Tibial nerve (tissue), 4 donors: ENCODE measurements at regions not wholly inside any gene's neighbourhood (a gene's known extent, or its start where the extent isn't known, plus 50 kb on each side); places are given as distances from the start of the nearest gene placed in this dataset.

Experiments used
- DNase-seq, 2 donors: peaks; one replicate each; pipeline ENCODE4 v3.0.0-alpha.2; 2019; ENCODE audit warnings: low spot score in 2 of 2
- H3K27ac ChIP-seq, 4 donors: fragments of 200-600 bp; sonication (generic) in 3 of 4; one replicate each; pipeline ENCODE4 v1.5.1; 2017 to 2019; ENCODE audit warnings: mild to moderate bottlenecking in 1 of 4
- H3K27me3 ChIP-seq, 2 donors: fragments of 200-600 bp; sonication (generic) in 1 of 2; one replicate each; pipeline versions ENCODE4 v1.5.1 to v1.6.0; 2017 to 2019
- H3K36me3 ChIP-seq, 3 donors: fragments of 200-600 bp; sonication (generic); one replicate each; pipeline ENCODE4 v1.5.1; 2018 to 2019
- H3K4me1 ChIP-seq, 4 donors: fragments of 200-600 bp; sonication (generic) in 3 of 4; one replicate each; pipeline ENCODE4 v1.5.1; 2017 to 2019
- H3K4me3 ChIP-seq, 4 donors: fragments of 200-600 bp; sonication (generic) in 3 of 4; one replicate each; pipeline ENCODE4 v1.5.1; 2017 to 2019; ENCODE audit warnings: mild to moderate bottlenecking in 1 of 4, moderate library complexity in 1 of 4
- H3K9me3 ChIP-seq, 4 donors: fragments of 200-600 bp; sonication (generic) in 3 of 4; one replicate each; pipeline ENCODE4 v1.5.1; 2017 to 2019
- EP300 ChIP-seq, 2 donors: sonication (generic); formaldehyde crosslinking; IDR thresholded peaks; one replicate each; pipeline ENCODE4 v1.6.1; 2017; ENCODE audit warnings: antibody characterized with exemption in 2 of 2, mild to moderate bottlenecking in 1 of 2
- POLR2A ChIP-seq, 2 donors: fragments of 450-650 bp; IDR thresholded peaks; one replicate each; pipeline ENCODE4 v1.6.1; 2017; ENCODE audit warnings: antibody characterized with exemption in 2 of 2, mild to moderate bottlenecking in 2 of 2, moderate library complexity in 2 of 2
- WGBS, 2 donors: methylation state at CpG; one replicate each; pipeline ENCODE4 v1.1.5; 2018; 5-methylcytosine and 5-hydroxymethylcytosine counted together
- TF ChIP-seq, protein P1 (sequence below), 5 experiments: fragments of 200-600 bp in 3 of 5; fragments of 450-650 bp in 2 of 5; sonication (generic) in 3 of 5; IDR thresholded peaks; one replicate each; pipeline ENCODE4 v1.5.1; 2016 to 2019; ENCODE audit warnings: antibody characterized with exemption in 5 of 5, mild to moderate bottlenecking in 3 of 5, moderate library complexity in 2 of 5

DNA sequence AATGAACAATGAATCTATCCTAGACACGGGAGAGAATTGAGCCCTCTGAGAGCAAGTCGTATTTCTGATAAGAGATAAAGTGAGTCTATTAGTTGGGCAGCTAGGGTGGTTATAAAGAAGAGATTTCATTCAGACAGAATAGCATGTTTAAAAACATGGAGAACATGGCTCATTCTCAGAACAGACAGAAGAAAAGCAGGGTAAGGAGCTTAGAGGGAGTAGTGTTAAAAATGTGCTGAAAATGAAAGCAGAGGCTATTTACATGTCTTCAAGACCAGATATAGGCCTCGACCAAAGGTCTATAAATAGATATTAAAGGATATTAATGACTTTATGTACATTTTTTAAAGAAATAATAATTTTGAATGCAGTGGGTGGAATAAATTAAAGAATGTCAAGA, 149.5 kb downstream of the SLITRK1 start:
- Histone ChIP-seq H3K27ac (no peak overlapping the region), H3K9me3 (no peaks in the 10 kb centered on the region), H3K4me1 (no peaks in the 10 kb centered on the region), H3K4me3 (no peak overlapping the region), H3K27me3 (no peaks in the 10 kb centered on the region), H3K36me3 (no peaks in the 10 kb centered on the region)
- no peak for DNase-seq
- WGBS, 2 donors = 59 to 60% methylated on average over 3 of the region's 3 CpGs
- TF ChIP-seq, protein P1, sequence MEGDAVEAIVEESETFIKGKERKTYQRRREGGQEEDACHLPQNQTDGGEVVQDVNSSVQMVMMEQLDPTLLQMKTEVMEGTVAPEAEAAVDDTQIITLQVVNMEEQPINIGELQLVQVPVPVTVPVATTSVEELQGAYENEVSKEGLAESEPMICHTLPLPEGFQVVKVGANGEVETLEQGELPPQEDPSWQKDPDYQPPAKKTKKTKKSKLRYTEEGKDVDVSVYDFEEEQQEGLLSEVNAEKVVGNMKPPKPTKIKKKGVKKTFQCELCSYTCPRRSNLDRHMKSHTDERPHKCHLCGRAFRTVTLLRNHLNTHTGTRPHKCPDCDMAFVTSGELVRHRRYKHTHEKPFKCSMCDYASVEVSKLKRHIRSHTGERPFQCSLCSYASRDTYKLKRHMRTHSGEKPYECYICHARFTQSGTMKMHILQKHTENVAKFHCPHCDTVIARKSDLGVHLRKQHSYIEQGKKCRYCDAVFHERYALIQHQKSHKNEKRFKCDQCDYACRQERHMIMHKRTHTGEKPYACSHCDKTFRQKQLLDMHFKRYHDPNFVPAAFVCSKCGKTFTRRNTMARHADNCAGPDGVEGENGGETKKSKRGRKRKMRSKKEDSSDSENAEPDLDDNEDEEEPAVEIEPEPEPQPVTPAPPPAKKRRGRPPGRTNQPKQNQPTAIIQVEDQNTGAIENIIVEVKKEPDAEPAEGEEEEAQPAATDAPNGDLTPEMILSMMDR (IDR thresholded peaks at IDR 0.05) = no peak
- TF ChIP-seq POLR2A (IDR thresholded peaks at IDR 0.05) = no peak

DNA sequence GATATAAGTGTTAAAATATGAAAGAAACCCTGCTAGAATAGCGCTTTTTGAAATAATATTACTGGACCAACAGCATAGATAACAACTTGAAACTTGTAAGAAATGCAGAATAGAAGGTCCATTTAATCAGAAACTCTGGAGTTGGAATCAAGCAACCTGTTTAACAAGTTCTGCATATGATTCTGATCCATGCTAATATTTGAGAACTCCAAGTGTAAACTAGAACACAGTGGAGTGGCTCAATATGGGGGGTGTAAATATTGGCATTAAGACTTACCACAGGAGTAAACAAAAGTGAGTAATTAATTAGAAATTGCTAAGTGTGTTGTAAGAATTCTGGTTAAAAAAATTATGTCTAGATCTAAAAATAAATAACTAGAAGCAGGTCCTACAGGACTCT, 151.2 kb downstream of the SLITRK1 start:
- TF ChIP-seq POLR2A (IDR thresholded peaks at IDR 0.05) (no peak), EP300 (IDR thresholded peaks at IDR 0.05) (no peak)
- TF ChIP-seq, protein P1 (IDR thresholded peaks at IDR 0.05) = no peak
- 93 to 97% methylated on average over 1 of the region's 1 CpG for WGBS, 2 donors

DNA sequence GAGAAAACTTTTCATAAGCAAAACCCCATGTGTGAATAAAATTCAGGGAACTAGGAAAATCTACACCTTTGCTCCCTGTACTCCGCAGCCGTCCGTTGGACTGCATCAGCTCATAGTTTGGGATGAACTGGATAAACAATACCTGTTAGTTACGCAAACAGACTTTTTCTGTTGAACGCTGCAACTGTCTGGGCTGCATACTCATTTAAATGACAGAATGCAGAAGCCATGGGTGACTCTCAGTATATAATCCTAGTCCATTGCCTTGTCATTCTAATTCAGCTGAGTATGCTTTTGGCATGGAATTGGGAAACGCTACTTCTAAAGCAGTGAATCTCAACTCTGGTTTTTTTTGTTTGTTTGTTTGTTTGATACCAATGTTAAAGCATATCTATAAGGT, 151.6 kb downstream of the SLITRK1 start:
- Histone ChIP-seq H3K9me3 (no peaks in the 10 kb centered on the region), H3K4me3 (no peak overlapping the region), H3K36me3 (no peaks in the 10 kb centered on the region), H3K27me3 (no peaks in the 10 kb centered on the region), H3K4me1 (no peaks in the 10 kb centered on the region), H3K27ac (no peak overlapping the region)
- TF ChIP-seq, protein P1 (IDR thresholded peaks at IDR 0.05) = no peak
- no peak for TF ChIP-seq EP300 (IDR thresholded peaks at IDR 0.05)
- TF ChIP-seq POLR2A (IDR thresholded peaks at IDR 0.05) = no peak
- DNase-seq = no peak
- WGBS, 2 donors = 91 to 92% methylated on average over 6 of the region's 6 CpGs

More for the DNA sequence above, 151.2 kb downstream of the SLITRK1 start:
- H3K27me3 ChIP-seq = no peaks in the 10 kb centered on the region
- no peak for DNase-seq
- no peaks in the 10 kb centered on the region for H3K36me3 ChIP-seq
- H3K4me1 ChIP-seq = no peaks in the 10 kb centered on the region
- H3K4me3 ChIP-seq = no peak overlapping the region
- no peaks in the 10 kb centered on the region for H3K9me3 ChIP-seq
- H3K27ac ChIP-seq = no peak overlapping the region

DNA sequence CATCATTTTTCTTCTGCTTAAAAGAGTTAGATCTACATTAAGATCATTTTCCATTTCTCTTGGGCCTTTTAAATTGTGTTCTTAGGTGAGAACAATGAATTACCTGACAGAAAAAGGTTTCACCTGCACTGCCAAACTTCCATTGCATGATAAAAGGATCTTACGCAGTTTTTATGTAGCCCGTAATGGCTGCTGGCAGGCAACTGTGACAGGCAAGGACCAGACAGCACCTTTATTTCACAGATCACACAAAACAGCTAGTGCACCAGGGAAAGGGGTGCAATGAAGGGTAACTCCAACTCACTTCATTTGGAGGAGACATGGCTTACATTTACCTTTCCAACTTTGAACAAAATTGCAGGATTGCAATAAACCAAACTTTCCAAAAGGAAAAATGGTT, 159.8 kb downstream of the SLITRK1 start:
- no peak for TF ChIP-seq EP300 (IDR thresholded peaks at IDR 0.05)
- TF ChIP-seq POLR2A (IDR thresholded peaks at IDR 0.05) = no peak
- TF ChIP-seq, protein P1 (IDR thresholded peaks at IDR 0.05) = no peak
- Histone ChIP-seq H3K36me3 (no peaks in the 10 kb centered on the region), H3K27ac (no peak overlapping the region), H3K4me3 (no peak overlapping the region), H3K4me1 (no peaks in the 10 kb centered on the region), H3K27me3 (no peaks in the 10 kb centered on the region), H3K9me3 (no peaks in the 10 kb centered on the region)
- 86 to 95% methylated on average over 2 of the region's 2 CpGs for WGBS, 2 donors
- no peak for DNase-seq

DNA sequence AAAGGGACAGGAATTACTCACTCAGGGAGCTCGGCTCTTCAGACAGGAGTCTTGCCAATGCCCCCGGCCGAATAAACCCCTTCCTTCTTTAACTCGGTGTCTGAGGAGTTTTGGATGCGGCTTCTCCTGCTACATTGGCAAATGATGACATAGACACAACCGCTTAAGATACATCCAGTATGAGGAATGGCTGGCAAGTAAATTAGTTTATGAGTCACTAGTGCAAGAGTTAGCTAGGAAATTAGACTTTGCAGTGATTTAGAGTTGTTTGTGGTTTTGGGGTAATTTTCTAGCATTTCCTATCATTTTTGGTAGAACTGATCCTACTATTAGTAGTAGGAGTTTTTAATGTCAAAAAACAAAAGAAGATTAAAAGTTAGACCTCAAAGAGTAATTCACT, 166.2 kb downstream of the SLITRK1 start:
- TF ChIP-seq POLR2A (IDR thresholded peaks at IDR 0.05) (no peak), EP300 (IDR thresholded peaks at IDR 0.05) (no peak)
- TF ChIP-seq, protein P1 (IDR thresholded peaks at IDR 0.05) = no peak
- no peaks in the 10 kb centered on the region for H3K9me3 ChIP-seq

More for the DNA sequence above, 166.2 kb downstream of the SLITRK1 start:
- no peaks in the 10 kb centered on the region for H3K4me1 ChIP-seq
- 95 to 96% methylated on average over 6 of the region's 6 CpGs for WGBS, 2 donors
- H3K27ac ChIP-seq = no peak overlapping the region
- no peak overlapping the region for H3K4me3 ChIP-seq
- no peaks in the 10 kb centered on the region for H3K36me3 ChIP-seq
- DNase-seq = no peak
- no peaks in the 10 kb centered on the region for H3K27me3 ChIP-seq
